D721Med (cell line): ENCODE measurements at regions not wholly inside any gene's neighbourhood (a gene's known extent, or its start where the extent isn't known, plus 50 kb on each side); places are given as distances from the start of the nearest gene placed in this dataset.
"Not testable (repeated sequence)": the region's sequence is repeated elsewhere in the genome, so short reads cannot be mapped to it uniquely, and the experiment has no call there.

Experiments
- DNase-seq: peaks from one replicate; pipeline ENCODE4 v3.0.0; 2011; ENCODE audit warnings: low spot score; ENCODE audit not compliant: insufficient read length
- FAIRE-seq: peaks from 2 replicates; lab custom pipeline; 2011; peaks lifted over from hg19 to GRCh38; lab: Jason Lieb, UNC
- CTCF ChIP-seq: IDR thresholded peaks from 2 replicates; pipeline ENCODE4 v1.5.1; 2012; ENCODE audit warnings: mild to moderate bottlenecking, control low read depth; ENCODE audit not compliant: insufficient read depth; ENCODE audit errors: missing control alignments

GRCh38 chr13:69020120-69020519 is 1087.5 kb upstream of the ATXN8OS start:
- DNase-seq (no peak), FAIRE-seq (no peak)
- TF ChIP-seq CTCF, result no peak

- DNase-seq, FAIRE-seq: not testable (repeated sequence)
Observed at GRCh38 chr13:69018173-69018572, 1089.5 kb upstream of the ATXN8OS start.

- DNase-seq (no peak), FAIRE-seq (no peak)
- TF ChIP-seq CTCF, result no peak
Observed at GRCh38 chr13:69010789-69011188, 1096.8 kb upstream of the ATXN8OS start.

- no peak for DNase-seq
- FAIRE-seq, result no peak
- TF ChIP-seq CTCF, result no peak
Observed at GRCh38 chr13:69008499-69008898, 1099.1 kb upstream of the ATXN8OS start.

- DNase-seq (no peak), FAIRE-seq (no peak)
- no peak for TF ChIP-seq CTCF
Observed at GRCh38 chr13:68998056-68998455, 1109.6 kb upstream of the ATXN8OS start.

- FAIRE-seq (peak; percentile 46), DNase-seq (no peak)
- no peak for TF ChIP-seq CTCF
Observed at GRCh38 chr13:68996668-68997025, 1111.0 kb upstream of the ATXN8OS start.

- no peak for DNase-seq
- no peak for TF ChIP-seq CTCF
- no peak for FAIRE-seq
Observed at GRCh38 chr13:68995972-68996667, 1111.5 kb upstream of the ATXN8OS start.
